GM21528 (cell line): ENCODE measurements at regions not wholly inside any gene's neighbourhood (a gene's known extent, or its start where the extent isn't known, plus 50 kb on each side); places are given as distances from the start of the nearest gene placed in this dataset.
"Not testable (repeated sequence)": the region's sequence is repeated elsewhere in the genome, so short reads cannot be mapped to it uniquely, and the experiment has no call there.

Experiments
- ATAC-seq: cut with Tn5 transposase; IDR thresholded peaks from one replicate; pipeline ENCODE4 v1.9.1; 2021; ENCODE audit warnings: mild to moderate bottlenecking, moderate library complexity; ENCODE audit not compliant: unreplicated experiment, low FRiP score

DNA sequence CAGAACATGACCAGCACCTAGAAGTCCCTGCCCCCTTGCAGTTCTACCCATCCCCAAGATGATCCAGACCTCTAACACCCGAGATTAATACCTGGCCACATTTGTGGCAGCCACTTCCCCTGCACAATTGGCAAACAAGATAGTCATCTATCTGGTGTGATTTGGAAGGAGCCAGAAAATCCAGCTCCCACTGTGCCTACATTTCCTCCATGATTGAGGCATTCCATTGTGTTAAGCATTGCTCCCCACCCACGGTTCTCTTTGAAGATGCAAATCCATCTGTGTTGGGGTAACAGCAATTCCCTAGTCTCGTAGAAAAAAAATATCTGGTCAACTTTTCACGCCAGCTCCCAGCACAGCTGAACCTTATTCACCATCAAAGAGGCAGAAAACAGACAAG, 405.0 kb downstream of the BCOR start:
- ATAC-seq = no peak

DNA sequence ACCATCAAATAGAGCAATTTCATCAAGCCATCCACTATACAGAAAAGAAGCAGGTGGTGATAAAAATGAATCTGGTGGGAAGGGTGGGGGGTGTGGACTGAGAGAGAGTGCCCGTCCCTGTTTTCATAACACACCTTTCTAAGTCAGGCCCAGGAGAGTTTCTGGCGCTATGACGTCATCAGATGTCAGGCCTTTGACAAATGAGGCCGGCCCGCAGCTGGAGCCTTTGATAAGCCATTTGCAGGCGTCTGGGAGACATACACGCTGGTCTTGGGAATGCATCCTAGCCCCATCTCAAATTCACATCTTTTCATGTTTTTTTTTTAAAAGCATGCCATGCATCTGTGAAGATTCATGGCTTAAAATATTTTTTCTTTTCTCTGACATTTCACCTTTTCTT, 404.5 kb downstream of the BCOR start:
- no peak for ATAC-seq

DNA sequence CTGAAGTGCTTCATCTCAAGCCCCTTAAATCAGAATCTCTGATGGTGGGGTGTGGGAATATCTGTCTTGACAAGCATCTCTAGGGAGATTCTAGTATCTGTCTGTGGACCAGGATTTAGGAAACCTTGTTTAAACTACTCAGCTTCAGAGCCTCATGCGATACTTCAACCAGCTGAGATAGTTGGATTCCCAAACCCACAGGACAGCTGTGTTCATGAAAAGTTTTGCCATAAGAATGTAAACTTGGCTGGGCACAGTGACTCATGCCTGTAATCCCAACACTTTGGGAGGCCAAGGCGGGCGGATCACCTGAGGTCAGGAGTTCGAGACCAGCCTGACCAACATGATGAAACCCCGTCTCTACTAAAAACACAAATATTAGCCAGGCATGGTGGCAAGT, 395.1 kb downstream of the BCOR start:
- ATAC-seq = not testable (repeated sequence)

DNA sequence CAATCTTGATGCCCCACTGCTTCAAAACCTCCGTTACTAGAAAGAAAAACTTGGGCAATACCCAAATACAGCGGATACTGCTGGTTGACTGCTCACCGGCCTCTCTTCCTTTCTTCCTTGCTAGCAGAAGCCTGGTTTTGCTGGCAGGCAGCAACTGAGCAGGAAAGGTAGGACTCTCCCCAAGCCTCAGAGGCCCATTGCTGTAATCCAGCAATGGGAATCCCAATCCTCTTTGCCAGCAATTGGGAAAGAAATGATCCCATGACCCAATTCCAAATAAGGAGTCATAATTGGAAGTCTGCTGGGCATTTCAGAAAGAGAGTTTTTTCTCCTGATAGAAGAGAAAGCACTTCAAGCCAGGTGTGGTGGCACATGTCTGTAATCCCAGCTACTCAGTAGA, 394.5 kb downstream of the BCOR start:
- ATAC-seq = no peak

GRCh38 chrX:39704590-39704989, 393.2 kb downstream of the BCOR start:
- no peak for ATAC-seq

- ATAC-seq = no peak
Measured at GRCh38 chrX:39705290-39705689, 392.5 kb downstream of the BCOR start.

DNA sequence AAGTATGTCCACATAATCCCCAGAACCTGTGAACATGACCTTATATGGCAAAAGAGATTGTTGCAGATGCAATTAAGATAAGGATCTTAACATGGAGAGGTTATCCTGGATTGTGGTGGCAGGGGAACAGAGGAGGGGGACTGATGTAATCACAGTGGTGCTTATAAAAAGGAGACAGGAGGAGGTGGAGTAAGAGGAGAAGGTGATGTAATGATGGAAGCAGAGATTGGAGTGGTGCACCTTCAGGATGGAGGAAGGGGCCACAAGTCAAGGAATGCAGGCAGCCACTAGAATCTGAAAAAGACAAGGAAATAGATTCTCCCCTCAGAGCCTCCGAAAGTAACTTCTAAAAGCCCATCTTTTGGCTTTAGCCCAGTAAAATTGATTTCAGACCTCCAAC, 388.4 kb downstream of the BCOR start:
- ATAC-seq = no peak

- ATAC-seq = no peak
Measured at GRCh38 chrX:39709812-39710211, 387.9 kb downstream of the BCOR start.

DNA sequence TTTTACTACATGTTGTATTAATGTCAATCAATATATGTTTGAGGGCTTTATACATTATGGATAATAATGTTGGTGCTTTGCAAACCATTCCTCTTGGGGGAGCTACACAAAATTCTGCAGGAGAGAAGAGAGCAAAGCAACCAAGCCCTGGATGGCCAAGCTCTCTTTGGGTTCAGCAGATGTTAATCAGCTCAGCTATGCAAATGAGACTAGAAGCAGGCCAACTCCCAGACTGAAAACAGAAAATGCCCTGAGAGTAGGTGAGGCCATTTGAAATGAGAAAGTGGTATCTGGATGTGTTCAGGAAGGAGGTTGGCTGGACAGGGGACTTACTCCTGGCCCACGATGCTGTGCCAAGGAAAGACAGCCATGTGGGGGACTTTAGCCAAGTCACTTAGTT, 387.0 kb downstream of the BCOR start:
- ATAC-seq = no peak

DNA sequence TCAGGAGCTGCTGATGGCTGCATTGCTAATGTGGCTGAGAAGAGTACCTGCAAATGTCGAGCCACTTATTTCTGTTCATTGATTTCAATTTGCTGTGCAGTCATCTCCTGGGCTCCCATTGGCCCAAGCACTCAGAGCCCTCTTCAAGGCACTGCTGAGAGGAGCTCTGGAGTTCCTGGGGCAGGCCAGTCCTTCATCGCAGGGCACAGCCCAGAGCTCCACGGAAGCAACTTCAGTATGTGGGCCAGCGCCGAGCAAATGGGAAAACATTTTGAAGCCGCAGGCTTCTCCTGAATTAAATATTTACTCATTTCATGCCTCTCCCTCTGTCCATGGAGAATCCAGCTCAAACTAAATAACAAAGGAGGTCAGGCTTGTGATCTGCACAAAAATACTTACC, 383.3 kb downstream of the BCOR start:
- no peak for ATAC-seq

GRCh38 chrX:39716401-39716800, 381.4 kb downstream of the BCOR start:
- no peak for ATAC-seq

DNA sequence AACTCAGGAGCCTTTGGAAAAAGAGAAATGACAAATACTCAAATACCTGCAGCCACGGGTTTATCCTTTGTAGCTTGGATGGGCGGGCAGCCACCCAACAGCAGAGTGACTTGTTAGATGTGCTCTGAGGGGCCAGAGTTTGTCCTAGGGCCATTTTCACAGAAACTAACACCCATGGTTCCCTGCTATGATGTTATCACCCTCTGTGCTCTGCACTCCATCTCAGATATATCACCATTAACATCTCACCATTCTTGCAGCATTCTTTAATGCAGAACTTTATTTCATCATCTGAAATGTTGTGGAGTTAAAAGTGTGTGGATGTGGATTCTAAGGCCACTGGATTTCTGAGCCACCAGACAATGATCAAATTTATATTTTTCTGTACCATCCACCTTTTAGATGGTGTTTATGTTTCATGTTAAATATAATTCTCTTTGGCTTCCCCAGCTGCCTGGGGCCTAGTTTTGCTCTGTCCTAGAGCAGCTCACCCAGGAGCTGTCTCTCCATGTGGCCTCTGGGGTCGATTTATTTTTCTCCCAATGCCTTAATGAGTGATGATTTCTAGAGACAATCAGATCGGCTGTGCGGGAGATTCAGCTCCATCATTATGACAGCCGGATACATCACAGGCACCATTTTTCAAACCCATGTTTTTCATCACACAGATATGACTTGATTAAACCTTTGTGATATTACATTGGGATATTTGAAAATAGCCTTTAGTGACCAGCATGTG, 380.8 kb downstream of the BCOR start:
- ATAC-seq = no peak

DNA sequence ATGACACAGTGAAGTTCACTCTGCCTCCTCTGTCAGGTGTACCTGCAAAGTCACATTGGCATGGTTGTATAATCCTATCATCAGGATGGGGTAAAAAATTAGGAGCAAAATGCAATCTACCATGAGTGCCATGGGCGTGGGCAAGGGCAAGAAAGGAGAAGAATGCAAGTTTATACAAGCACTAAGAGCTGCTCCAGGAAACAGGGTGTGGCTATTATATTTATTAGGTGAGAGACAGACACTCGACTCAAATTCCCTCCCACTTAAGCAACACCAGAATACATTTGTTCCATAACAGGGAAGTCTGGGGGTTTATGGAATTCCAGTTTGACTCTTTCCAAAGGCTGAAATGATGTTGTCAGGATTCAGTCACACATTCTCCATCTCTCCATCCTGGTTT, 378.8 kb downstream of the BCOR start:
- no peak for ATAC-seq

- ATAC-seq = no peak
Measured at GRCh38 chrX:39720945-39721344, 376.8 kb downstream of the BCOR start.

GRCh38 chrX:39721566-39722279, 376.0 kb downstream of the BCOR start:
- ATAC-seq = no peak

- ATAC-seq = no peak
Measured at GRCh38 chrX:39724544-39724943, 373.2 kb downstream of the BCOR start.

- ATAC-seq = no peak
Measured at GRCh38 chrX:39725114-39725513, 372.6 kb downstream of the BCOR start.

- no peak for ATAC-seq
Measured at GRCh38 chrX:39725928-39726619, 371.7 kb downstream of the BCOR start.

DNA sequence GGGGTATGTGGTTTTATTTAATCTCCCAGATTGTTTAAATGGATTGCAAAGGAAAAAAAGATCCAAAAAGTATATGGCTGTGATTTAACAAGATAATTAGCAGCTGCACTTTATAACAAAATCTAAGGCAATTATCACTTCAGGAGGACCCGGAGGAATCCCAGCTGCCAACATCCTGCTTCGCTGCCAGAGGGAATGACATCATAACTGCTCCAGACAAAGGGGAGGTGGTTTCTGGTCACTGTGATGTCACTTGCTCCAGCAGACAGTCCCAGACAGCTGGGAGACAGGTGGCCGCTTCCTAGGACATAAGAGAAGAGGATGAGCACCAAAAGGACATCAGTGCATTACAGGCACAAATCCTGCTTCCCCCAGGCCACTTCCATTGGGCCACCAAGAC, 371.0 kb downstream of the BCOR start:
- no peak for ATAC-seq

DNA sequence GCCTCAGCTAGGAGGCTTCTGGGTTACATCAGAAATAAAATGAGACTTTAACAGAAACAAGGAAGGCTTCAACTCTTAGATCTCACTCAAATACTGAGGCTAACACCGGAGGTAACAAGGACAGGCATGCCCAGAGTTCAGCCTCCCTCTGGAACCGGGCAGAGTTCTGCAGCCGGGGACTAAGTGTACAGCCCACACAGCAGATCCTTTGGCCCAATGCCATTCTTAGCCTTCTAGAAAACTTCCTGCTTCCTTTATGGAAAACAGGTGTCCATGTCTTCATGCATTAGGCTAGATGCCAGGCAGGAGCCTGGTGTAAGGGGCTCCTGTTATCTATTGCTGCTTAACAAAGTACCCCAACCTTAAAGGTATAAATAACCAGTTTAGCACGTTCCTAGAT, 369.7 kb downstream of the BCOR start:
- ATAC-seq = no peak

DNA sequence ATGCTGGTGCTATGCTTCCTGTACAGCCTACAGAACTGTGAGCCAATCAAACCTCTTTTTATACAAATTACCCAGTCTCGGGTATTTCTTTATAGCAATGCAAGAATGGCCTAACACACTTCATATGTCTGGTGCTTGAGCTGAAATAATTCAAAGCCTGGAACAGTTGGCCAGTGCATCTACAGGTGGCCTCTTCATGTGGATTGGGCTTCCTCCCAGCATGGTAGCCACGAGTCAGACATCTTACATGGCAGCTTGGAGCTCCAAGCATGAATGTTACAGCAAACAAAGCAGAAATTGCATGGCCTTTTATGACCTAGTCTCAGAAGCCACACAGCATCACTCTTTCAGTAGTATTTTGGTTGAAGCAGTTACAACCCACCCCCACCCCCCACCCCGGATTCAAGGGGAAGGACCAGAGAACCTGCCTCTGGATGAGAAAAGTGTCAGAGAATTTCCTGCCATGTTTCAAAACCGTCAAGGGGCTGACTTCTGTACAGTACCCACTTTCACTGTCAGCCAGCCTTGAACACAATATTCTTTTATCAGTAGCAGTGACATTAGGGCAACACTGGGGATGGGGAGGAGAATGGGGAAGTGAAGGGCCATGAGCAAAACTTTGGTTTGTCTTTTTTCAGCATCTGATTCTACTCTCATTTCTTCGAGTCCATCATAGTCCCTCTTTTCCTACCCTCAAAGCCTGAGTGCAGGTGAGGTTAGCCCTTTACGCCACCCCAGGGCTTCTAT, 368.7 kb downstream of the BCOR start:
- no peak for ATAC-seq
